Activated CD8-positive, alpha-beta T cell treated with anti-CD3 and anti-CD28 coated beads for 36 hours (primary cell): ENCODE measurements at regions not wholly inside any gene's neighbourhood (a gene's known extent, or its start where the extent isn't known, plus 50 kb on each side); places are given as distances from the start of the nearest gene placed in this dataset.

Source experiments
- ATAC-seq: fragments of 200-7000 bp; cut with Tn5 transposase; one replicate; pipeline ENCODE4 v1.10.0; 2021; ENCODE audit warnings: mild to moderate bottlenecking, moderate library complexity
- CTCF ChIA-PET: fragments of 350-600 bp; sonication (Branson Sonifier 250); formaldehyde crosslinking; loops from one replicate; lab custom pipeline; 2021; ENCODE audit warnings: antibody characterized with exemption; lab: Charles Lee
- POLR2A ChIA-PET: fragments of 350-600 bp; sonication (Branson Sonifier 250); formaldehyde crosslinking; loops from one replicate; lab custom pipeline; 2021; ENCODE audit warnings: antibody characterized with exemption; lab: Charles Lee
- DNase-seq: peaks from one replicate; pipeline ENCODE4 v3.0.0-alpha.2; 2020
- H3K27ac Mint-ChIP-seq: one replicate; pipeline ENCODE4 v1.8.0; 2021; ENCODE audit warnings: mild to moderate bottlenecking, mixed read lengths
- H3K27me3 Mint-ChIP-seq: one replicate; pipeline ENCODE4 v1.8.0; 2021; ENCODE audit warnings: mixed read lengths
- H3K36me3 Mint-ChIP-seq: one replicate; pipeline ENCODE4 v1.8.0; 2021; ENCODE audit warnings: low read depth, mixed read lengths
- H3K4me1 Mint-ChIP-seq: one replicate; pipeline ENCODE4 v1.8.0; 2021; ENCODE audit warnings: low read depth, mixed read lengths
- H3K4me3 Mint-ChIP-seq: one replicate; pipeline ENCODE4 v1.8.0; 2021; ENCODE audit warnings: mild to moderate bottlenecking, moderate library complexity, mixed read lengths
- H3K9me3 Mint-ChIP-seq: one replicate; pipeline ENCODE4 v1.8.0; 2021; ENCODE audit warnings: mixed read lengths
- intact Hi-C: fragments of 100-400 bp; cut with micrococcal nuclease; formaldehyde crosslinking; loops from one replicate; pipeline ENCODE4 v1.10.0; 2022
- TF ChIP-seq, protein P1 (sequence below): fragments of 200-600 bp; IDR thresholded peaks from one replicate; pipeline ENCODE4 v1.8.0; 2022; ENCODE audit warnings: antibody characterized with exemption, mild to moderate bottlenecking

DNA sequence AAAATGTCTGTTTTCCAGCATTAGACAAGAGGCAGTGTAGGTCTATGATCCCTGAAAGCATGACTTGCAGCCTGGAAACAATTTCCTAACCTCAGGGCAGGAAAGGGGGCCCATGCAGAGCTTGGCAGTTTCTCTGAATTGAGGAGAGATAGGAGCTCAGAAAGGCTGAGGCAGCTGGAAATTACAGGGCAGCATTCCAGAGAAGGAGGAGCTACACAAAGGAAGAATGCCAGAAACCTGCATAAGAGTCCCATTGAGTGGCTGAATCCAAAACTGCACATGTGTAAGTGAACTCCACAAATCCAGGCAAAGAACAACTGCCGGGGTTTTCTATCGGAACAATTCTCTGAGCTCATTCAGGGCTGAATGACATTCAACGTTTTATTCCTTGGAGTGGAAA, 346.8 kb downstream of the PIK3R1 start:
- no peak overlapping the region for H3K4me3 Mint-ChIP-seq
- POLR2A ChIA-PET = no interaction called here

DNA sequence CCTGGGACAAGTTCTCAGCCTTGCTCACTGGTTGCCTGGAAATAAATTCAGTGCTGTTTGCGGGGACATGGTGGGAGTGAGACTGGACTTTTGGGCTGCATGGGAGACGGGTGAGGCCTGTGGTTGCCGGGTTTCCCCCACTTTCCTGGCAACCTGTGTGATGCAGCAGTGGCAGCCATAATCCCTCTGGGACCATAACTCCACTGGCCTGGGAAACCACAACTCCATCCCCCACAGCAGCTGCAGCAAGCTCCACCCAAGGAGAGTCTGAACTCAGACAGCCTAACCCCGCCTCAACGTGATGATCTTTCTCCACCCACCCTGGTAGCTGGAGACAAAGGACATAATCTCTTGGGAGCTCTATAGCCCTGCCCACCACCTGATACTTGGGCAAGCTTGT, 349.9 kb downstream of the PIK3R1 start:
- intact Hi-C loops = no loop called here
- no peak for DNase-seq
- H3K27me3 Mint-ChIP-seq = peaks cover 4% of the 10 kb centered on the region
- CTCF ChIA-PET = no interaction called here
- peaks cover 4% of the 10 kb centered on the region for H3K36me3 Mint-ChIP-seq
- ATAC-seq = no peak
- H3K4me3 Mint-ChIP-seq = no peak overlapping the region
- H3K9me3 Mint-ChIP-seq = peaks cover 13% of the 10 kb centered on the region
- TF ChIP-seq, protein P1, sequence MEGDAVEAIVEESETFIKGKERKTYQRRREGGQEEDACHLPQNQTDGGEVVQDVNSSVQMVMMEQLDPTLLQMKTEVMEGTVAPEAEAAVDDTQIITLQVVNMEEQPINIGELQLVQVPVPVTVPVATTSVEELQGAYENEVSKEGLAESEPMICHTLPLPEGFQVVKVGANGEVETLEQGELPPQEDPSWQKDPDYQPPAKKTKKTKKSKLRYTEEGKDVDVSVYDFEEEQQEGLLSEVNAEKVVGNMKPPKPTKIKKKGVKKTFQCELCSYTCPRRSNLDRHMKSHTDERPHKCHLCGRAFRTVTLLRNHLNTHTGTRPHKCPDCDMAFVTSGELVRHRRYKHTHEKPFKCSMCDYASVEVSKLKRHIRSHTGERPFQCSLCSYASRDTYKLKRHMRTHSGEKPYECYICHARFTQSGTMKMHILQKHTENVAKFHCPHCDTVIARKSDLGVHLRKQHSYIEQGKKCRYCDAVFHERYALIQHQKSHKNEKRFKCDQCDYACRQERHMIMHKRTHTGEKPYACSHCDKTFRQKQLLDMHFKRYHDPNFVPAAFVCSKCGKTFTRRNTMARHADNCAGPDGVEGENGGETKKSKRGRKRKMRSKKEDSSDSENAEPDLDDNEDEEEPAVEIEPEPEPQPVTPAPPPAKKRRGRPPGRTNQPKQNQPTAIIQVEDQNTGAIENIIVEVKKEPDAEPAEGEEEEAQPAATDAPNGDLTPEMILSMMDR = no peak
- POLR2A ChIA-PET = no interaction called here
- H3K4me1 Mint-ChIP-seq = no peaks in the 10 kb centered on the region
- no peak overlapping the region for H3K27ac Mint-ChIP-seq

More for the DNA sequence above, 346.8 kb downstream of the PIK3R1 start:
- CTCF ChIA-PET = no interaction called here
- DNase-seq = no peak
- H3K27me3 Mint-ChIP-seq = peaks cover 2% of the 10 kb centered on the region
- ATAC-seq = no peak
- intact Hi-C loops = no loop called here
- H3K27ac Mint-ChIP-seq = no peak overlapping the region
- TF ChIP-seq, protein P1 = no peak
- no peaks in the 10 kb centered on the region for H3K4me1 Mint-ChIP-seq
- peaks cover 10% of the 10 kb centered on the region for H3K9me3 Mint-ChIP-seq
- H3K36me3 Mint-ChIP-seq = peaks cover 4% of the 10 kb centered on the region

DNA sequence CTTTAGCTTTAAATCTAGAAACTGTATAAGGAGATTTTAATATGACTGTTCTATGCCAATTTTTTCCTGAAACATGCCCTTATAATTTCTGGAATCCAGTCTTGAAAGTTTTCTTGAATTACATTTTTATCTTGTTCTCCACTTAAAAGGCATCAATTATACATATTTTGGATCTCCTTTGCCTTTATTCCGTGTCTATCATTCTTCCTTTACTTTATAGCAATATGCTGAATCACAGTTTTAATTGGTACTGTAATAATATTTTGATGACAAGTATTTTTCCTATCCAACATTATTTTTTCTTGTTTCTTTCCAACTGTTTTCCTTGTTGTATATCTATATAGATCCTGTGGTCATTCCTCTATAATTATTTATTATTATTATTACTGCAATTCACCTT, 361.2 kb downstream of the PIK3R1 start:
- Mint-ChIP-seq H3K36me3 (no peaks in the 10 kb centered on the region), H3K4me3 (no peak overlapping the region), H3K27ac (no peak overlapping the region), H3K27me3 (no peaks in the 10 kb centered on the region), H3K9me3 (peaks cover 6% of the 10 kb centered on the region), H3K4me1 (no peaks in the 10 kb centered on the region)
- POLR2A ChIA-PET = interaction anchor here (0.6 kb wide), 1 partner anchor 1171 kb away, joined by 3 read pairs; no protein-coding TSS in a partner anchor
- CTCF ChIA-PET = no interaction called here
- TF ChIP-seq, protein P1 = no peak
- intact Hi-C loops = no loop called here
- no peak for DNase-seq
- ATAC-seq = no peak

DNA sequence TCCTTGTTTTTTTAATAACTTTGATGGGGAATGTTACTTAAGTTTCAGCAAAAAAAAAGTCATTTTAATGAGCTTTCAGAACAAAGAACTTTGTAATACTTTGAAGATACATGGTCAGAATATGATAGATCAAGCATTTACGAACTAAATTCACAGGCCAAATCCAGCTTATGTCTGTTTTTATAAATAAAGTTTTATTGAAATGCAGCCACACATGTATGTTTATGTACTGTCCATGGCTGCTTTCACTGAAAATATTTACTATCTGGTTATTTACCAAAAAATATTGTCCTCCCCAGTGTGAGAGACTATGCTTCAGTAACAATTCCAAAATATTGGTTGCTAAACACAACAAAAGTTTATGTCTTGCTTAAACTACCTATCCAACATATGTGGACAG, 366.7 kb downstream of the PIK3R1 start:
- DNase-seq (no peak), ATAC-seq (no peak)
- intact Hi-C loops = no loop called here
- POLR2A ChIA-PET = interaction anchor here (0.6 kb wide), 1 partner anchor 424 kb away, joined by 3 read pairs; no protein-coding TSS in a partner anchor
- H3K4me3 Mint-ChIP-seq = no peak overlapping the region
- no peaks in the 10 kb centered on the region for H3K27me3 Mint-ChIP-seq
- no peaks in the 10 kb centered on the region for H3K4me1 Mint-ChIP-seq
- H3K36me3 Mint-ChIP-seq = no peaks in the 10 kb centered on the region
- H3K9me3 Mint-ChIP-seq = peaks cover 5% of the 10 kb centered on the region
- CTCF ChIA-PET = interaction anchor here (0.7 kb wide), 1 partner anchor 42 kb away, joined by 3 read pairs; no protein-coding TSS in a partner anchor
- H3K27ac Mint-ChIP-seq = no peak overlapping the region
- TF ChIP-seq, protein P1 = no peak

DNA sequence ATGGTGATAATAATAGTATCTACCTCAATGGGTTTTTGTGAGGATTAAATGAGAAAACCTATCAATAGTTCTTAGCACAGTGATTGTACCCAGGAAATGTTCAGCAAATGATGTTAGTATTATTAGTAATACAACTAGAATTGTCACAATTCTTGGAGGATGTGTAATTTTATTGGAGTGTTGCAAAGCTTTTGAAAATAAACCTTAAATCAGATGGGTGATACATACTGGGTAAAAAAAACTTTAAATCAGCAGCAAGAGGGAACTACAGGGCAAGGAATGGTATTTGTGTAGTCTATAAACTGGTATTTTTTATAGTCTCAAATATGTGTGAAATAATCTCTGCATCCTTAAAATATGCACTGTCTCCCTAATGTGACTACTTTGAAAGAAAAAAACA, 371.6 kb downstream of the PIK3R1 start:
- TF ChIP-seq, protein P1 = no peak
- no peaks in the 10 kb centered on the region for H3K36me3 Mint-ChIP-seq
- intact Hi-C loops = no loop called here

More for the DNA sequence above, 371.6 kb downstream of the PIK3R1 start:
- ChIA-PET CTCF (no interaction called here), POLR2A (no interaction called here)
- no peaks in the 10 kb centered on the region for H3K9me3 Mint-ChIP-seq
- no peaks in the 10 kb centered on the region for H3K27me3 Mint-ChIP-seq
- no peak overlapping the region for H3K27ac Mint-ChIP-seq
- DNase-seq (no peak), ATAC-seq (no peak)
- H3K4me3 Mint-ChIP-seq = no peak overlapping the region
- no peaks in the 10 kb centered on the region for H3K4me1 Mint-ChIP-seq
